Kidney epithelial cell (primary cell): ENCODE measurements at regions not wholly inside any gene's neighbourhood (a gene's known extent, or its start where the extent isn't known, plus 50 kb on each side); places are given as distances from the start of the nearest gene placed in this dataset.

Source experiments
- DNase-seq: peaks from one replicate; pipeline ENCODE4 v3.0.0-alpha.2; 2010; ENCODE audit warnings: low read depth
- H3K27me3 ChIP-seq: 2 replicates; pipeline ENCODE4 v1.6.0; 2011; ENCODE audit warnings: low read length; ENCODE audit not compliant: control insufficient read depth, insufficient read depth
- H3K36me3 ChIP-seq: 2 replicates; pipeline ENCODE4 v1.5.1; 2011; ENCODE audit warnings: low read length; ENCODE audit not compliant: control insufficient read depth, insufficient read depth
- H3K4me3 ChIP-seq: 2 replicates; pipeline ENCODE4 v1.5.1; 2011; ENCODE audit warnings: low read depth, mild to moderate bottlenecking, control low read depth, low read length
- CTCF ChIP-seq: IDR thresholded peaks from 2 replicates; pipeline ENCODE4 v1.5.1; 2011; ENCODE audit warnings: mild to moderate bottlenecking, moderate library complexity, low read length, control low read depth, inconsistent platforms; ENCODE audit not compliant: insufficient read depth, poor library complexity, severe bottlenecking

- Histone ChIP-seq H3K36me3 (no peaks in the 10 kb centered on the region), H3K4me3 (no peak overlapping the region), H3K27me3 (no peaks in the 10 kb centered on the region)
- TF ChIP-seq CTCF: no peak
- no peak for DNase-seq
These were observed 347.8 kb downstream of the GBA3 start for GRCh38 chr4:23040539-23040938.

- H3K4me3 ChIP-seq: no peak overlapping the region
- no peaks in the 10 kb centered on the region for H3K27me3 ChIP-seq
- peak; percentile 57 for DNase-seq
- no peak for TF ChIP-seq CTCF
- no peaks in the 10 kb centered on the region for H3K36me3 ChIP-seq
These were observed 347.1 kb downstream of the GBA3 start for GRCh38 chr4:23039818-23040217.

- no peaks in the 10 kb centered on the region for H3K36me3 ChIP-seq
- no peaks in the 10 kb centered on the region for H3K27me3 ChIP-seq
- H3K4me3 ChIP-seq: no peak overlapping the region
- TF ChIP-seq CTCF: no peak
- peak; percentile 47 for DNase-seq
These were observed 346.1 kb downstream of the GBA3 start for GRCh38 chr4:23038626-23039491.

- Histone ChIP-seq H3K36me3 (no peaks in the 10 kb centered on the region), H3K4me3 (no peak overlapping the region), H3K27me3 (no peaks in the 10 kb centered on the region)
- TF ChIP-seq CTCF: no peak
- no peak for DNase-seq
These were observed 344.3 kb downstream of the GBA3 start for GRCh38 chr4:23036921-23037495.

- no peaks in the 10 kb centered on the region for H3K27me3 ChIP-seq
- H3K4me3 ChIP-seq: no peak overlapping the region
- H3K36me3 ChIP-seq: no peaks in the 10 kb centered on the region
- no peak for TF ChIP-seq CTCF
- no peak for DNase-seq
These were observed 343.8 kb downstream of the GBA3 start for GRCh38 chr4:23036503-23036902.

GRCh38 chr4:23035521-23036056 lies 342.9 kb downstream of the GBA3 start:
- Histone ChIP-seq H3K36me3 (no peaks in the 10 kb centered on the region), H3K27me3 (no peaks in the 10 kb centered on the region), H3K4me3 (no peak overlapping the region)
- no peak for DNase-seq
- TF ChIP-seq CTCF: no peak
